Choroid plexus epithelial cell (primary cell): ENCODE measurements at regions not wholly inside any gene's neighbourhood (a gene's known extent, or its start where the extent isn't known, plus 50 kb on each side); places are given as distances from the start of the nearest gene placed in this dataset.

Experiments
- DNase-seq: peaks from one replicate; pipeline ENCODE4 v3.0.0-alpha.2; 2010; ENCODE audit warnings: low read depth
- H3K4me3 ChIP-seq: 2 replicates; pipeline ENCODE4 v1.5.1; 2011; ENCODE audit warnings: low read depth, mild to moderate bottlenecking, control low read depth, low read length, moderate library complexity
- CTCF ChIP-seq: conservative IDR thresholded peaks from 2 replicates; pipeline ENCODE4 v1.5.1; 2011; ENCODE audit warnings: low read depth, mild to moderate bottlenecking, control low read depth, inconsistent platforms, low read length, moderate library complexity

GRCh38 chr10:129344103-129344502 is 122.9 kb upstream of the MGMT start:
- H3K4me3 ChIP-seq = no peak overlapping the region
- DNase-seq = no peak
- TF ChIP-seq CTCF = no peak

- no peak for DNase-seq
- TF ChIP-seq CTCF = no peak
- H3K4me3 ChIP-seq = no peak overlapping the region
Observed at GRCh38 chr10:129344731-129345355, 122.2 kb upstream of the MGMT start.

DNA sequence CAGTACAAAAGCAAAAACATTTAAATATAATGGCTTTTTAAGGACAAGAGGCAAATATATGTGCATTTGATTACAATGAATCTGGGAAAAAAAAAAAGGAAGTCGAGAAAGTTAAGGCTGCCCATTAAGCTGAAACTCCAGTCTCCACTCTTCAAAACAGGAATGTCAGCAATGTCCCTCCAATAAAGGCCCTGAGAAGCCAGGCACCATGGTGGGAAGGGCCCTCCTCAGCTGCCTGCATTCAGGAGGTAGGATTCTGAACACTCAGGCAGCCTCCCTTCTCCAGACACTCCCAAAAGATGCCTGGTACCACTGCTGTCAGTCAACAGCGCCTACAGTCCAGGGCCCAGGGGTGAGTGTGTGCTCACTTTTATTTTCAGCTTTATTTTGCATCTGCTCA is 121.3 kb upstream of the MGMT start:
- H3K4me3 ChIP-seq = no peak overlapping the region
- no peak for TF ChIP-seq CTCF
- DNase-seq = no peak

GRCh38 chr10:129350690-129351089 is 116.4 kb upstream of the MGMT start:
- no peak for DNase-seq
- no peak for TF ChIP-seq CTCF
- H3K4me3 ChIP-seq = no peak overlapping the region

DNA sequence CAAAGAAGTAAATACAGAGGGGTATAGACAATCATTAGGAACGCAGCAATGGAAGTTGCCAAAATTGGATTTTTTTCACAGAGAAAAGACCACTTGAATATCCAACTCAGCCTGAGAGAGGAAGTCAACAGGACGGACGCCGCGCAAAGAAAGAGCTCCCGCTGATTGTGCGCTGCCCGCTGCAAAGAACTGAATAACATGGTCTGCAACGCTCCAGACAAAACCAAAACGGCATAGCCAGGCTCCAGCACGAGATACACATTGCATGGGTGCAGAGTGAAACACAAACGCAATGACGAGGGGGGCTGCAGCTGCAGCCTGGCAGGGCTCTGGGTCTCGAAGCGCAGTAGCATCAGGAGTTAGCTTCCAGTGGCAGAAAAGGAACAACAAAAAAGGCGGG is 113.9 kb upstream of the MGMT start:
- DNase-seq = no peak
- no peak for TF ChIP-seq CTCF

DNA sequence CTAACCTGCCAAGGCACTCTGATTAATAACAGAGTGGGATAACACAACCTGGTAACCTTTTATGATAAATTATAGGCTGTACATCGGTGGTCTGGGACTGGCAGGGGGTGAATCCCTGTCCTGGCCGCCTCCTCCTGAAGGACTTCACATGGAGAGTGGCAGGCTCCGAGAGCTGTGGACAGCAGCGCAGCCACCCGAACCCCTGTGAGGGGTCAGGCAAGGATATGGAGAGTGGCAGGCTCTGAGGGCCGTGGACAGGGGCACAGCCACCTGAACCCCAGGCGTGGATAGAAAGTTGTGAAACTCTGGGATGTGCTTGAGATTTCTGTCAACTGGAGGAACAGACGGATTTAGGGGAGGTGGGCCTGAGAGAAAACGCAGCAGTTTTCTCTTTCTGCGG is 107.0 kb upstream of the MGMT start:
- no peak overlapping the region for H3K4me3 ChIP-seq
- no peak for DNase-seq
- no peak for TF ChIP-seq CTCF

More for the DNA sequence above, 113.9 kb upstream of the MGMT start:
- H3K4me3 ChIP-seq = no peak overlapping the region

- H3K4me3 ChIP-seq = no peak overlapping the region
- DNase-seq = no peak
- no peak for TF ChIP-seq CTCF
Observed at GRCh38 chr10:129361676-129362376, 105.2 kb upstream of the MGMT start.
